HG02884 (cell line): ENCODE measurements at regions not wholly inside any gene's neighbourhood (a gene's known extent, or its start where the extent isn't known, plus 50 kb on each side); places are given as distances from the start of the nearest gene placed in this dataset.

Source experiments
- ATAC-seq: cut with Tn5 transposase; IDR thresholded peaks from one replicate; pipeline ENCODE4 v1.9.1; 2021; ENCODE audit warnings: mild to moderate bottlenecking, moderate library complexity; ENCODE audit not compliant: unreplicated experiment

DNA sequence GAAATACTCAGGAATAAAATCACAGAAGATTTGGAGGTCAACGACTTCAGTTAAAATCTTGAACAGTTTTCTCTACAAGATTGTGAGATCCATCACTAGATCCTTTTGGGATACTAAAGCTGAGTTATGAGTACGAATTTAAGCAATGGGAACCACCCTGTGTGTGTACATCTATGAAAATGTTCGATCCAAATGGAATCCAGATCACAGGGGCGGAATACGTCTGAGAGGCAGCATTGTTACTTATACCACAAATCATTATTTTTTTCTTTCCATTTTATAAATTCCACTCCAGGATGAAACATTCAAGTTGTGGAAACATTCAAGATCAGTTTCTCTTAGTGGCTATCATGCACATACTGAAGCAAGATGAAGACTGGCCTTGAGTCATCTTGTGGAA, 239.3 kb upstream of the PAPPA start:
- no peak for ATAC-seq

- ATAC-seq: no peak
Measured at GRCh38 chr9:115921301-115921700, 232.3 kb upstream of the PAPPA start.

GRCh38 chr9:115922444-115922843, 231.1 kb upstream of the PAPPA start:
- ATAC-seq: no peak

GRCh38 chr9:115923410-115923809, 230.2 kb upstream of the PAPPA start:
- no peak for ATAC-seq

GRCh38 chr9:115923903-115924668, 229.5 kb upstream of the PAPPA start:
- no peak for ATAC-seq

- ATAC-seq: no peak
Measured at GRCh38 chr9:115924669-115924987, 229.0 kb upstream of the PAPPA start.

DNA sequence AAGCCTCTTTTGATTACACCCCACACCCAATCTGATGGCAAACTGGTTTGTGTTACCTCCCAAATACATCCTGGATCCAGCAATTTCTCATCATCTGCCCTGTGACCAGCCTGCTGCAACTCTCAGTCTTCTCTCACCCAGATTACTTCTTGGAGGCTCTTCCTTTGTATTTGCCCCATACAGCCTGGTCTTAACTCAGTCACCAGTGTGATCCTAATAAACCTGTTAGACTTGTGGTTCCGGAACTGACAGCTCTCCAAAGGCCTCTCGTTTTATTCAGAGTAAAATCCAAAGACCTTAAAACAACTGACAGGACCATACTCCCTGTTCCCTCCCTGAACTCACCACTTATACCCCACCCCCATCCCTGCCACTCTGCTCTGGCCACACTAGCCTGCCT, 228.2 kb upstream of the PAPPA start:
- ATAC-seq: no peak

DNA sequence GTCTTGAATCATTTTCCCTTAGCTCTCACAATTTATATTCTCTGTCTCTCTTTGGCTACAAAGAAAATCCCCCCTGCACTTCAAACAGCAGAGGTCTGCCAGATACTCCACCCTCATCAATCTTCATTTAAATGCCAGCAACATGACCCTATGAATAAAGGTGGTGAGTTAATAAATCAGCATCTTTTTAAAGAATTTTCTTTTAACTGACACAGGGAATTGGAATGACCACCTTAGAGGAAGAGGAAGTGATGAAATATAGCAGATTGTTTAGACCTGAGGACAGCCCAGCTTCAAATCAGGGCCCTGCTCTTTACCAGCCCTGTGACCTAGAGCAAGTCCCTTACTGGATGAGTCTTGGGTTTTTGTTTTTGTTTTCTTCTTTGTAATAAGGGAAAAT, 223.1 kb upstream of the PAPPA start:
- no peak for ATAC-seq

GRCh38 chr9:115938479-115938878, 215.1 kb upstream of the PAPPA start:
- no peak for ATAC-seq

DNA sequence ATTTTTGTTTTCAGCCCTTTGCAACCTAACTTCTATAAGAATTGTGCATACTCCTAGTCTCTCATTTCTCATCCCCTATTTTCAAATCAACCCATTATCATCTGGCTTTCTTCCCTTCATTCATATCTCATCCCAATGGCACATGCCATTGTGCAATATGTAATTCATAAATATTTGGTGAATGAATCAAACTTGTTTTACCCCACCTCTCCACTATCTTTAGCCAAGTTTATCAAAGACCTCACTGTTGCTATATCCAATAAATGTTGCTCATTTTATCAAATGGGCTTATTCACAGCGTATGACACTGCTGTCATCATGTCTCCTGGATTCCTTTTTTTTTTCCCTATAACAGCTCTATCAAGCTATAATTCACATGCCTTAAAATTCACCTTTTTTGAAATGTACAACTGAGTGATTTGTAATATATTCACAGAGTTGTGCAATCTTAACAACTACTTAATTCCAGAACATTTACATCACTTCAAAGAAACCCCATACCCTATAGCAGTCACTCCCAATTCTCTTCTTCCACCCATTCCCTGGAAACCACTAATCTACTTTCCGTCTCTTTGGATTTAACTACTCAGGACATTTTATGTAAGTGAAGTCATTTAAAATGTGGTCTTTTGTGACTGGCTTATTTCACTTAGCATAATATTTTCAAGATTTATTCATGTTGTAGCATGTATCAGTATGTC, 214.4 kb upstream of the PAPPA start:
- no peak for ATAC-seq

- no peak for ATAC-seq
Measured at GRCh38 chr9:115941561-115942315, 211.9 kb upstream of the PAPPA start.

DNA sequence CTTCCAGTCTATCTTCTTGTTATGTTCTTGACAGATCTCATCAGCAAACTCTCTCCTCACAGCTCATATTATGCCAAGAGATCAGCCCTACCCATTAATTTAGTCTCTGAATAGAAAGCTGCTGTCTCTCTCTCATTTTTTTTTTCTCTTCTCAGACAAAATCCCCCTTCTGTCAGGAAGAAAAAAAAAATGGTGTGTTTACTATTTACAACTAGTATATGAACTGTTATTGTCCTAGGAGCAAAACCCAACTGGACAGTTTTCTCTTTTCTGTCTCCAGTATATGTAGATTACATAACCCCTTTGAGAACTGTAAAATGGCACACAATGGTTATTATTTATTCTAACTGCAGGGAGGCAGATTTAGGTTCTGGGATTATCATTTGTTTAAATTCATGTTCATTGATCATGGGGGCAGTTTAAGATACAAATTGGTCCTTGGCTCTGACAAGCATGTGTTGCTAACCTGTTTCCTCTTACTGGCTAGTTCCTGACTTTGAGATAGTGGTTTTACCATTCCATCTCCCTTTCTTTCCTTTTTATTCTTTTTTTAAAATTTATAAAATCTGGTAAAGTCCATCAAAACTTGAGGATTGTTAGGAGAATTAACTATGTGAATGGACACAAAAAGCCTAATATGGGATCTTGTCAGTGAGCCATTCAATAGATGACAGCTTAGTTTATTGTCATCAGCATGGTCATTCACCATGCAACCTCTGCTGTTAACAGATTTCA, 210.0 kb upstream of the PAPPA start:
- ATAC-seq: no peak

GRCh38 chr9:115944166-115944948, 209.2 kb upstream of the PAPPA start:
- no peak for ATAC-seq

GRCh38 chr9:115945009-115945431, 208.6 kb upstream of the PAPPA start:
- no peak for ATAC-seq

GRCh38 chr9:115946530-115946929, 207.1 kb upstream of the PAPPA start:
- ATAC-seq: no peak

DNA sequence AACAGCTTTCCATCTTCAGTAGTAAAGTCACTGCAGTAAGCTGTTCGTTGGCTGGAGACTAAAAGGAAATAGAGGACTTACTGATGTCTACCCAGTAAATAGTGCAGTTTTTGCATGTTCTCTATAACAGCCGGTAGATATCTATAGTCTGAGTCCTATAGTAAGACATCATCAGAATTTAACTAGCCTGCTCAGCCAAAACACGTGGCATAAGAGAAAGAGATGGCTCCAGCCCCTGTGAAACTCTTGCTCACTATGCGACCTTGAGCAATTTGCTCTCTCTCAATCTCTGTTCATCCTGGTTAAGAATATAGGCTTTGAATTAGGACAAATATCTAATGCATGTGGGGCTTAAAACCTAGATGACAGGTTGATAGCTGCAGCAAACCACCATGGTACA, 201.6 kb upstream of the PAPPA start:
- no peak for ATAC-seq

DNA sequence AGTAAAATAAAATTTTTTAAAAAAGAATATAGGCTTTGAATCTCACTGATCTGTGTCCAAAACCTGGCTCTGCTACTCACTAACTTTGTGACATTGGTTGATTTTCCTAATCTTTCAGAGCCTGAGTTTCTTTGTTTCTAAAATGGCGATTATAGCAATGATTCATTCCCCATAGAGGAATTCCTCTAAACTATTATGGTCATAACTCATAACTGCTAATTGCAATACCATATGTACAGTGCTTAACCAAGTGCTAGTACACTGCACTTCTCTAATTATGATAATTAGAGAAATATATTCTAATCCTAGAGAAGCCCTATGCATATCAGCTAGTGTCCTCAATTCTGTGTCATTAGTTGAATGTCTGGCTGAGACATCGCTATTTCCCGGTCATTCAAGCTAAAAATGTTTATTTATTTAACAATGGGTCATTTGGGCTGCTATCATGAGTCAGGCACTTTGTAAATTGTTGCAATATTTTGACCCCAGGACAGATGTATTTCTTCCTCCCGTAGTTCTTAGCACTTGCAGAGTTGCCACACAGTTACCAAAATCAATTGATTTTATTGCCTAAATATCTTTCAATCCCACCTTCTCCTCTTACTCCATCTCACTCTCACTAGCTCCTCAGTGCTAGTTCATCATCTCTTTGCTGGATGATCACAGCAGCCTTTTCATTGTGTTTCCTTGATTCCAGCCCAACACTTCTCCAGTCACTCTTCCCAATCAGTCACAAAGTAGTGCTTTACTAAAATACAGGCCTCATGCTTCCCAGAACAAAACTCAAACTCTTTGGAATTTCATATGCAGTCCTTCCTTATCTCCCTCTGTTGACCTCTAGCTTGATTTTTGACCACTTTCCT, 200.9 kb upstream of the PAPPA start:
- ATAC-seq: no peak

GRCh38 chr9:115956371-115956770, 197.2 kb upstream of the PAPPA start:
- no peak for ATAC-seq

- no peak for ATAC-seq
Measured at GRCh38 chr9:115957585-115957984, 196.0 kb upstream of the PAPPA start.
